ENCODE measurements at regions not wholly inside any gene's neighbourhood (a gene's known extent, or its start where the extent isn't known, plus 50 kb on each side); places are given as distances from the start of the nearest gene placed in this dataset.

DNA sequence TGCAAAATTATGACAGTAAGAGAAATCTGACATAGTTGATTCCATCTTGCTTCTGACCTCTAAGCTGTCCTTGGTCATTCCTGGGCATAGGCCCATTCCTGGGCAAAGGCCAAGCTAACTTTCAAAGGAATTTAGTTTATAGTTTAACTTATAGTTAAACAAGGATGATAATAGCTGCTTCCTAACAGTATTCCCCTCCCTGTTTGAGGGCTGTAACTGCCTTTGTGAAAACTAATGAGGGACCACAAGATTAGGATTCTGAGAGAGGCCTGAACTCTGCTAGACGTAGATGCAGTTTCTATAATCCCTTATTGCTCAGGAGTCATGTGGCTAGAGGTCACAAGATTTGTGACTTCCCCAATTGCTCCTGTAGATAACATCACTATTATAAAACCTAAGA is 80.2 kb upstream of the ASIC2 start:
- TF ChIP-seq CTCF (IDR thresholded peaks at IDR 0.05; ENCODE audit: extremely low read depth in 1 of 2, insufficient read depth in 1 of 2, low read depth in 1 of 2, low read length in 2 of 2), result no peak
- no peak for TF ChIP-seq POLR2A (IDR thresholded peaks at IDR 0.05; ENCODE audit: low read depth, low read length)
- TF ChIP-seq EZH2 (IDR thresholded peaks at IDR 0.05; ENCODE audit: borderline replicate concordance, low read depth, low read length, severe bottlenecking), result no peak
- no peak for TF ChIP-seq POLR2AphosphoS5 (IDR thresholded peaks at IDR 0.05; ENCODE audit: insufficient read depth, low read depth, low read length)
- no peak for TF ChIP-seq MYC (IDR thresholded peaks at IDR 0.05; ENCODE audit: low read depth, low read length)
- no peak for TF ChIP-seq MAX (IDR thresholded peaks at IDR 0.05; ENCODE audit: insufficient read depth, insufficient read length)
- no peak for TF ChIP-seq FOS (IDR thresholded peaks at IDR 0.05; ENCODE audit: borderline replicate concordance, insufficient read depth, low read length)
- TF ChIP-seq JUN (IDR thresholded peaks at IDR 0.05; ENCODE audit: borderline replicate concordance, insufficient read depth, insufficient read length, low read depth), result no peak
- no peak for TF ChIP-seq GATA2 (IDR thresholded peaks at IDR 0.05; ENCODE audit: insufficient read depth, insufficient read length, low read depth, low read length)

Data from endothelial cell of umbilical vein (primary cell).